Suprapubic skin (tissue), 3 donors: ENCODE measurements at regions not wholly inside any gene's neighbourhood (a gene's known extent, or its start where the extent isn't known, plus 50 kb on each side); places are given as distances from the start of the nearest gene placed in this dataset.

Experiments
- CTCF ChIP-seq, 2 donors: fragments of 200-600 bp in 1 of 2; fragments of 450-650 bp in 1 of 2; sonication (generic) in 1 of 2; IDR thresholded peaks; one replicate each; pipeline ENCODE4 v1.5.1; 2016 to 2019; ENCODE audit warnings: antibody characterized with exemption in 2 of 2, mild to moderate bottlenecking in 1 of 2, moderate library complexity in 1 of 2
- EP300 ChIP-seq: sonication (generic); formaldehyde crosslinking; IDR thresholded peaks from one replicate; pipeline ENCODE4 v1.6.1; 2017; ENCODE audit warnings: antibody characterized with exemption
- POLR2A ChIP-seq, 2 donors: fragments of 450-650 bp; IDR thresholded peaks; one replicate each; pipeline ENCODE4 v1.6.1; 2017; ENCODE audit warnings: antibody characterized with exemption in 2 of 2, mild to moderate bottlenecking in 2 of 2, moderate library complexity in 2 of 2

DNA sequence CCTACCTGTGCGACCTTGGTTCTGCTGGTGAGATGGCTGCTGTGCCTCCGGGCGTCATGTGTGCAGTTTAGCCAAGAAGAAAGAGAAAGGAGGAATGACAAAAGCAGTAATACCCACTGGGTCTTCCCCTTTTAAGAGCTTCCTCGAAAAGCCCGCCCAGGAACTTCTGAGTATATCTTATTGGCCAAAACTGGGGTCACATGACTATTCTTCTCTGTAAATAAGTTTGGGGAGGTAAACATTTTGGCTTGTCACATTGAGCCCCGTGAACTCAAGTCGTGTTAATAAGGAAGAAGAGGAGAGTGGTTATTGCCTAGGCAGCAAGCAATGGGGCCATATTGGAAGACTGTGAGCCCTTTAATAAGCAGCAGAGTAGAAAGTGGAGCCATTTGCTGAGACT, 130.4 kb upstream of the ECI2 start:
- TF ChIP-seq CTCF (IDR thresholded peaks at IDR 0.05) (no peak), POLR2A (IDR thresholded peaks at IDR 0.05) (no peak), EP300 (no peak)
